Keratinocyte (primary cell): ENCODE measurements at regions not wholly inside any gene's neighbourhood (a gene's known extent, or its start where the extent isn't known, plus 50 kb on each side); places are given as distances from the start of the nearest gene placed in this dataset.

Experiments
- DNase-seq: peaks from one replicate; pipeline ENCODE4 v3.0.0-alpha.2; 2011; ENCODE audit warnings: low read depth, missing footprints, low spot score
- FAIRE-seq: peaks from 2 replicates; lab custom pipeline; 2011; peaks lifted over from hg19 to GRCh38; lab: Jason Lieb, UNC
- H2AFZ ChIP-seq: 2 replicates; pipeline ENCODE4 v1.6.0; 2012; ENCODE audit warnings: low read length, control low read depth, inconsistent platforms; ENCODE audit not compliant: control insufficient read depth
- H3K27ac ChIP-seq: 2 replicates; pipeline ENCODE4 v1.5.1; 2011; ENCODE audit warnings: low read length; ENCODE audit not compliant: control insufficient read depth, insufficient read depth
- H3K27me3 ChIP-seq: 3 replicates; pipeline ENCODE4 v1.6.0; 2011; ENCODE audit warnings: low read length; ENCODE audit not compliant: control insufficient read depth, insufficient read depth; ENCODE audit errors: extremely low read depth
- H3K36me3 ChIP-seq, 2 experiments: 2 replicates in 1 of 2; 3 replicates in 1 of 2; pipeline ENCODE4 v1.5.1; 2011; ENCODE audit warnings: low read length in 2 of 2, mild to moderate bottlenecking in 1 of 2; ENCODE audit not compliant: control insufficient read depth in 2 of 2, insufficient read depth in 2 of 2; ENCODE audit errors: extremely low read depth in 1 of 2
- H3K4me1 ChIP-seq: 3 replicates; pipeline ENCODE4 v1.5.1; 2011; ENCODE audit warnings: low read length; ENCODE audit not compliant: control insufficient read depth, insufficient read depth; ENCODE audit errors: extremely low read depth
- H3K4me2 ChIP-seq: 3 replicates; pipeline ENCODE4 v1.6.0; 2011; ENCODE audit warnings: low read depth, low read length; ENCODE audit not compliant: control insufficient read depth, insufficient read depth; ENCODE audit errors: extremely low read depth
- H3K4me3 ChIP-seq, 3 experiments: fragments of 200-600 bp in 1 of 3; sonication (generic) in 1 of 3; 2 replicates in 2 of 3; 3 replicates in 1 of 3; pipeline ENCODE4 v1.5.1; 2011 to 2016; ENCODE audit warnings: low read length in 3 of 3, mild to moderate bottlenecking in 3 of 3, control low read depth in 2 of 3, inconsistent platforms in 1 of 3, low read depth in 1 of 3, mixed read lengths in 1 of 3, mixed run types in 1 of 3, moderate library complexity in 1 of 3; ENCODE audit not compliant: control insufficient read depth in 2 of 3, insufficient read depth in 2 of 3; ENCODE audit errors: extremely low read depth in 1 of 3
- H3K79me2 ChIP-seq: 2 replicates; pipeline ENCODE4 v1.6.0; 2012; ENCODE audit warnings: low read length; ENCODE audit not compliant: control insufficient read depth, insufficient read depth
- H3K9ac ChIP-seq: 3 replicates; pipeline ENCODE4 v1.6.0; 2011; ENCODE audit warnings: low read length; ENCODE audit not compliant: control insufficient read depth, insufficient read depth; ENCODE audit errors: extremely low read depth
- H3K9me1 ChIP-seq: 3 replicates; pipeline ENCODE4 v1.6.0; 2011; ENCODE audit warnings: low read length; ENCODE audit not compliant: control insufficient read depth, insufficient read depth; ENCODE audit errors: extremely low read depth
- H3K9me3 ChIP-seq: 2 replicates; pipeline ENCODE4 v1.5.1; 2012; ENCODE audit warnings: low read depth, low read length; ENCODE audit not compliant: control insufficient read depth
- H4K20me1 ChIP-seq: 3 replicates; pipeline ENCODE4 v1.6.0; 2011; ENCODE audit warnings: low read length; ENCODE audit not compliant: control insufficient read depth, insufficient read depth; ENCODE audit errors: extremely low read depth
- EZH2 ChIP-seq: IDR thresholded peaks from one replicate; pipeline ENCODE4 v1.6.1; 2012; ENCODE audit warnings: inconsistent platforms, mild to moderate bottlenecking, low read length, moderate library complexity
- dilution Hi-C: fragments of 300-500 bp; cut with MboI; formaldehyde crosslinking; loops from one replicate; pipeline ENCODE4 v1.7.0; 2020; ENCODE audit warnings: low sequenced_read_pairs; ENCODE audit not compliant: extremely low pct_ligation_motif_present
- TF ChIP-seq, protein P1 (sequence below), 3 experiments: IDR thresholded peaks in 1 of 3; conservative IDR thresholded peaks in 1 of 3; optimal IDR thresholded peaks in 1 of 3; 2 replicates in 2 of 3; 3 replicates in 1 of 3; pipeline versions ENCODE3 to v1.5.1; 2011; ENCODE audit warnings: low read length in 3 of 3, mild to moderate bottlenecking in 3 of 3, moderate library complexity in 2 of 3, control low read depth in 1 of 3, inconsistent platforms in 1 of 3; ENCODE audit not compliant: insufficient read depth in 2 of 3; ENCODE audit errors: extremely low read depth in 1 of 3

DNA sequence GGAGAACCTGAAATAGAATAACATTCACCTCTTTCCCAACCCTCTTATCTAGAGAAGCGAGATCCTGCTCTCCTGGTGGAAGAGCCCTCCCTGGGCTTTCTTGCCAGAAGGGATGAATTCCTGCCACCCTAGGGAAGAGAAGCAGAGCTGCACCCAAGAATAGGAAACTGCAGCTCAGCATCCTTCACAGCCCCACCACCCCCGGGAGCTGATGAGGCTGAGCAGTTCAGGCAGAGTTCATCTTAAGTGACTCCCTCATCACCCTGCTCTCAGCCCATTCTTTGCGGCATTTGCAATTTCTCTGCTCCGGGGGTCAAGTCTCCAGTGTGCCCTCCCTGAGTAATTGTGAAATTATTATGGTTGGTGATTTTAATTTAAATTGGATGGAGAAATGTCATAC is 514.9 kb downstream of the BUD13 start:
- Histone ChIP-seq H3K79me2 (no peaks in the 10 kb centered on the region), H3K4me3 (no peak overlapping the region), H2AFZ (no peak overlapping the region), H3K9me3 (no peaks in the 10 kb centered on the region), H3K27me3 (peaks cover 1% of the 10 kb centered on the region), H3K4me1 (no peaks in the 10 kb centered on the region), H3K36me3 (no peaks in the 10 kb centered on the region), H4K20me1 (no peaks in the 10 kb centered on the region), H3K9ac (no peak overlapping the region), H3K4me2 (no peak overlapping the region), H3K9me1 (no peaks in the 10 kb centered on the region), H3K27ac (no peak overlapping the region)
- no peak for TF ChIP-seq EZH2
- TF ChIP-seq, protein P1, sequence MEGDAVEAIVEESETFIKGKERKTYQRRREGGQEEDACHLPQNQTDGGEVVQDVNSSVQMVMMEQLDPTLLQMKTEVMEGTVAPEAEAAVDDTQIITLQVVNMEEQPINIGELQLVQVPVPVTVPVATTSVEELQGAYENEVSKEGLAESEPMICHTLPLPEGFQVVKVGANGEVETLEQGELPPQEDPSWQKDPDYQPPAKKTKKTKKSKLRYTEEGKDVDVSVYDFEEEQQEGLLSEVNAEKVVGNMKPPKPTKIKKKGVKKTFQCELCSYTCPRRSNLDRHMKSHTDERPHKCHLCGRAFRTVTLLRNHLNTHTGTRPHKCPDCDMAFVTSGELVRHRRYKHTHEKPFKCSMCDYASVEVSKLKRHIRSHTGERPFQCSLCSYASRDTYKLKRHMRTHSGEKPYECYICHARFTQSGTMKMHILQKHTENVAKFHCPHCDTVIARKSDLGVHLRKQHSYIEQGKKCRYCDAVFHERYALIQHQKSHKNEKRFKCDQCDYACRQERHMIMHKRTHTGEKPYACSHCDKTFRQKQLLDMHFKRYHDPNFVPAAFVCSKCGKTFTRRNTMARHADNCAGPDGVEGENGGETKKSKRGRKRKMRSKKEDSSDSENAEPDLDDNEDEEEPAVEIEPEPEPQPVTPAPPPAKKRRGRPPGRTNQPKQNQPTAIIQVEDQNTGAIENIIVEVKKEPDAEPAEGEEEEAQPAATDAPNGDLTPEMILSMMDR (optimal IDR thresholded peaks at IDR 0.05 in 1 of 3, IDR thresholded peaks at IDR 0.05 in 1 of 3, conservative IDR thresholded peaks at IDR 0.05 in 1 of 3; ENCODE audit: extremely low read depth in 1 of 3, insufficient read depth in 2 of 3, low read length in 3 of 3) = no peak
- DNase-seq (no peak), FAIRE-seq (no peak)
- dilution Hi-C loops = no loop called here

DNA sequence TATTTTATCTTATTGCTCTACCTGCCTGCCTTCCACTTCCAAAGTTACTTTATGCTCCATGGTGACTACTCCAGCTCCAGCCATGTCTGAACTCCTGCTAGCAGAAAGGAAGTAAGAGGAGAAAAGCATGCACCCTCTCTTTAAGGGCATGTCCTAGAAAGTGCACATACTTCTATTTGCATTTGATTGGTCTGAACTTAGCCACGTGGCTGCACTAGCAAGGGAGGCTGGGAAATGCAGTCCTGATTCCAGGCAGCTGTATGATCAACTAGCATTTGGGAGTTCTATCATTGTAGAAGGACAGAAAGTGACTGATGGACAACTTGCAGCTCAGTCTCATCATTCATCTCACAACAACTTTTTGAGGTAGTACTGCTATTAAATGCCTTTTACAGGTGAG is 515.7 kb downstream of the BUD13 start:
- dilution Hi-C loops = no loop called here
- no peaks in the 10 kb centered on the region for H3K79me2 ChIP-seq
- DNase-seq = no peak
- no peaks in the 10 kb centered on the region for H3K4me1 ChIP-seq
- no peaks in the 10 kb centered on the region for H3K27me3 ChIP-seq
- FAIRE-seq = no peak
- no peaks in the 10 kb centered on the region for H3K9me3 ChIP-seq
- no peak overlapping the region for H3K27ac ChIP-seq
- H3K9ac ChIP-seq = no peak overlapping the region
- TF ChIP-seq, protein P1 (optimal IDR thresholded peaks at IDR 0.05 in 1 of 3, IDR thresholded peaks at IDR 0.05 in 1 of 3, conservative IDR thresholded peaks at IDR 0.05 in 1 of 3; ENCODE audit: extremely low read depth in 1 of 3, insufficient read depth in 2 of 3, low read length in 3 of 3) = no peak
- no peak for TF ChIP-seq EZH2
- H4K20me1 ChIP-seq = no peaks in the 10 kb centered on the region
- no peaks in the 10 kb centered on the region for H3K9me1 ChIP-seq
- H3K4me2 ChIP-seq = no peak overlapping the region
- no peaks in the 10 kb centered on the region for H3K36me3 ChIP-seq
- H3K4me3 ChIP-seq = no peak overlapping the region
- H2AFZ ChIP-seq = no peak overlapping the region
